GM19035 (cell line): ENCODE measurements at regions not wholly inside any gene's neighbourhood (a gene's known extent, or its start where the extent isn't known, plus 50 kb on each side); places are given as distances from the start of the nearest gene placed in this dataset.
"Not testable (repeated sequence)": the region's sequence is repeated elsewhere in the genome, so short reads cannot be mapped to it uniquely, and the experiment has no call there.

Experiments
- ATAC-seq: cut with Tn5 transposase; IDR thresholded peaks from one replicate; pipeline ENCODE4 v1.9.1; 2021; ENCODE audit not compliant: unreplicated experiment

DNA sequence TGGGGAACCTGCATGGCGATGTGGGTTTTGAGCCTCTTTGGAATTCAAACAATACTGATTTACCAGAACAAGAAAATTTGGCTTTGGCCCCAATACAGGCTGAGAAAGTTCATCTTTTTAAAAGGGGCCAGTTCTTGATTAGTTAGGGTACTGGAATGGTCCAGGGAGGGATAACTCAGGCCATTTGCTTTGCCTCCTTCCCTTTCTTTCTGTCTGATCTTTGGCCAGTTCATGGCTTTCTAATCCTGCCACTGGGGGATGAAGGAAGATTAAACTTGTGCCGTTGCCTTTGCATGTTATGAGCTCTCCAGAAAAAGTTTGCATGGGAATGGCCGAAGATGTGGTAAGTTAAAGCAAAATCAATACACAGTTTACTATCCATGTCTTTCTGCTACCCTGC lies 78.4 kb downstream of the ADAMTS15 start:
- no peak for ATAC-seq

GRCh38 chr11:130527636-130528297 lies 79.3 kb downstream of the ADAMTS15 start:
- no peak for ATAC-seq

DNA sequence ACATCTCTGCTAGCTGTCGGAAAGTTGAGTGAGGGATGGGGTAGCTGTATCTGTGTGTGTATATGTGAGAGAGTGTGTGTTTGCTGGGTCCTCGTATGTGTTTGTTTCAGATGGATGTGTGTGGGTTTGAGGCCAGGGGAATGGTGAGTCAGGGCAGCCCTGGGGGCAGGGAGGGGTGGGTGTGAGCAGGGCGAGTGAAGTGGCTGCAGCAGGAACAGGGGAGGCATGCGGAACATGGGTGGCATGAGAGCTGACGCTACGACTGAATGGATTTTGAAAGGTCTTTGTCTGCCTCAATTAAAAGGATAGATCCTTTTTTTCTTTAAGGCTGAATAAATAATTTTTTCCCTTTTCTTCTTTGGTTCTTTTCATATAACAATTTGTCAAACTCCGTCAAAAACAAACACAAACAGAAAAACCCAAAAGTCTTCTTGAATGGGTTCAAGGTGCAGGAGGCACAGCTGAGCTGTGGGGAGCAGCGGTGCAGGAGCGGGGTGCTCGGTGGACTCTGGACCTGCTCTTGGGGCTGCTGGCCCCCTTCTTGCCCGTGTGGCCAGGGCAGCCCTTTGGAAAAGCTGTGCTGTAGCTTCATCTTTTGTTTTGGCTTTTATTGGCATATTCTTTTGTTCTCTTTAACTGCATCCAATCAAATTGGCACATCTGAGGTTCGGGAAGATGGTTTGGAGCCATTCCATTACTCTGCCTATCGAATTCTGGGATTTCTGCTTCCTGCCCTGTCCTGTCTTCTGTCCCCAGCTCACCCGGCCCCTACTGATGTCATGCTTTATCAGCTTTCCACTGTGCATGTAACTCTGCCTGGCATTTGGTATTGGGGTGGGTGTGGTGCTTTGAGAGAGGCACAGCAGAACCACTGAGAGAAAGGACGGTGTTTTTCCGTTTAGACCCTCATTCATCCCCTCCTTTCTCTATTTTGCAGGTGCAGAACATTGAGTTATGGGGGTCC lies 80.1 kb downstream of the ADAMTS15 start:
- no peak for ATAC-seq

GRCh38 chr11:130529366-130529765 lies 80.9 kb downstream of the ADAMTS15 start:
- no peak for ATAC-seq

GRCh38 chr11:130531061-130531460 lies 82.6 kb downstream of the ADAMTS15 start:
- ATAC-seq = no peak

DNA sequence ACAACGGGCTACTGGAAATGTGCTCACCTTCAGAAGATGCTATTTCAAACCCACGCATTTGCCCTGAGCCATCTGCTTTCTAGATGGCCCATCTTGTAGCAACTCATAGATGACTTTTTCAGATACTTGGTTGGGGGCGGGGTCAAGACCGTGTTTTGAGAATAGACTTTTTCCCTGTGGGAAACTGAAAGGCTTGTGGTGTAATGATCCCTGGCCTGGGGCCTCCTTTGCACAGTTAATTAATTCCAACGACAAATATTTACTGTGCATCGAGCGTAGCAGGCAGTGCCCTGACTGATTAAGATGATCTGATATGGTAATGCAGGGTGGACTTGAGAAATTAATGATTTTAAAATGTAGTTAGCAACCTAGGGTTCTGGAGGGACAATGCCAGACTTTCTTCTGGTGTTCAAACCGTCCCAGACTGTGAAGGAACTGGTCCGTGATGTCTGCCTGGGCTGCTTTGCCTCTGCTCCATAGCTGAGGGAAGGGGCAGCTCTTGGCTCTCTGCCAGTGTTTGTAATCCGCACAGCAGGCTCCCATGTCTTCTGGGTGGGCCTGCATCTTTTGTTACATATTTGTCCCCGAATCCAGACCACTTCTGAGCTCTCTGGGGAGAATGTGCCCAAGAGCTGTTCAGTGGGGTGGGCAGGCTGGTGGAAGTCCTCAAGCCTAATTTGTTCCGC lies 84.8 kb downstream of the ADAMTS15 start:
- no peak for ATAC-seq

- no peak for ATAC-seq
Observed at GRCh38 chr11:130533871-130534270, 85.4 kb downstream of the ADAMTS15 start.

DNA sequence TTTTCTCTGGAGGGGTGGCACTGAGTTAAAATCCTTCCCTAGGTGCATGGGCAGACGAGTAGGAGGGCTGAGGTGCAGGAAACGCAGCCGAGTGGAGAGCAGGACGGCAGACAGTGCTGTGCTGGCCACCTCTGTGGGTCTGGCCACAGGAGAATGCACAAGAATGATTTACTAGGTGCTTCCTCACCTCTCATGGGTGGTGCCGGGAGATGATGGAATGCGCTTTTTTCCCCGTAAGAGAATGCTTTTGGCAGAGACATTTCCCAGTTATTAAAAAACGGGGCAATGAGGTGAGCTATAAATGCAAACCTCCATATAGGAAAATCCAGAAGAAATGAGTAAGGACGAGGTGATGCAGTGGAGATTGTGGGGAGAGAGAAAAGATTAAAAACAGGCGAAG lies 86.1 kb downstream of the ADAMTS15 start:
- no peak for ATAC-seq

DNA sequence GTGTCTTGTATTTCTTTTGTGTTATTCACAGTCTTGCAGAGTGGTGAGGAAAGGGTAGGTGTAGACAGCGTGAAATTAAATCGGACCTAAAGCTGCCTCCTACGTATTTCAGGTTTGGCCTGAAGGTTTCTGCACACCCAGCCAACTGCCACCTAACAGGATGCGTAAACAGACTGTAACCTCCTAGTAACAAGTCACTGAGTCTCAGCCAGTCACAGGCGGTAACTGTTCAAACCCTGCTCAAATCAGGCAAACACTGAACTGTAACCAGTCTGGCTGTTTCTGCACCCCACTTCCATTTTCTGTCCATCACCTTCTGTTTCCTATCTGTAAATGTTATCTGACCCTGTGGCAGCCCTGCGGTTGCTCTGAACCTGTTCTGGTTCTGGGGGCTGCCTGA lies 87.1 kb downstream of the ADAMTS15 start:
- ATAC-seq = no peak

DNA sequence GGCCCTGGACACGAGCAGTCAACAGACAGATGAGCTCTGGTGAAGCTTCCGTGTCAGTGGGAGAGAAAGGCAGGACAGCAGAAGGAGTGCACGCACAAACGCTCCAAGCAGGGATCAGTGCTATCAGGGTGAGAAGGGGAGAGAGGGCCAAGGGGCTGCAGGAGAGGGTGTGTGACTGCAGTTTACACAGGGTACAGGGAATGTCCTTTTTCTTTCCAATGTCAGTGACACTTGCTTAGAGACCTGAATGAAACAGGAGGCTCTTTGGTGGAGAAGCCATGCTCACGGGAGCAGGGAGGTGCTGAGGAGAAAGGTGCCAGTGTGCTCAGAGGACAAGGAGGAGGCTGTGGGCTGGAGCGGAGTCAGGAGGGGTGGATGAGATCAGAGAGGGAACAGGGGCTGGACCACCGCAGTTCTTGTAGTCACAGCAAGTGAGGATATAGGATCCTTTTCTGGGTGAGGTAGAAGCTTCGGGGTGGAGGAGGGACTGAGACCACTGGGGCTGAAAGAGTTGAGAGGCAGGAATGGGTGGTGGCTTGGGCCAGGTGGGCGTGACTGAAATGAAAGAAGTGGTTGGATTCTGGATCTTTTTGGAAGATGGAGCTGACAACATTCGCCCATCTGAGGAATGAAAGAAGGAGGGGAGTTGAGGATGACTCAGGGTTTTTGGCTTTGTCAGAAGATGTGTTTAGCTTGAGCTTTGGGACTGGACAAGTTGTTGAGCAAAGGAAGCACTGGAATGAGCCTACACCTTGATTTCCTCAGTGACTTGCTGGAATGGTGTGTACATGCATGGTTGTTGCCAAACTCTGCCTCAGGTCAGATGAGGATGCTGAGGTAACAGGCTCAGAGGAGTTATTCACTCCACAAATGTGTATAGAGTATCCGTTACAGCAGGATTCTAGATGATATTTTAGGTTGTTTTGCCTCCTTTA lies 87.9 kb downstream of the ADAMTS15 start:
- ATAC-seq = no peak

GRCh38 chr11:130539680-130540079 lies 91.2 kb downstream of the ADAMTS15 start:
- ATAC-seq = not testable (repeated sequence)

DNA sequence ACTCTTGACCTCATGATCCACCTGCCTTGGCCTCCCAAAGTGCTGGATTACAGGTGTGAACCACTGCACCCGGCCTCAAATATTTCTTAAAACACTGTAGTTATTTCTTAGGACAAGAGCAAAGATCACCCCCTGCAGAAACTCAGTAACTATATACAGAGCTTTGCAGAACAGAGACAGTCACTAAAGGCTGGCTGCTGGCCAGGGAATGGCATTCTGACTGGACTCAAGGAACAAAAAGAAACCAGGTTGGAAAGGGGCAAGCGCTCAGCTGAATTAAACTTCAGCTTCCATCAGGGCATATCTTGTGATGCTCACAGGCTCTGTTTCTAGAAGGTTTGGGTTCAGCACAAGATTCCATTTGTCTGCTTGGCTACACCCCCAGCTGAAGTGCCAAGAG lies 95.8 kb downstream of the ADAMTS15 start:
- ATAC-seq = no peak

- ATAC-seq = no peak
Observed at GRCh38 chr11:130545449-130546072, 97.1 kb downstream of the ADAMTS15 start.

- no peak for ATAC-seq
Observed at GRCh38 chr11:130546438-130546837, 98.0 kb downstream of the ADAMTS15 start.

DNA sequence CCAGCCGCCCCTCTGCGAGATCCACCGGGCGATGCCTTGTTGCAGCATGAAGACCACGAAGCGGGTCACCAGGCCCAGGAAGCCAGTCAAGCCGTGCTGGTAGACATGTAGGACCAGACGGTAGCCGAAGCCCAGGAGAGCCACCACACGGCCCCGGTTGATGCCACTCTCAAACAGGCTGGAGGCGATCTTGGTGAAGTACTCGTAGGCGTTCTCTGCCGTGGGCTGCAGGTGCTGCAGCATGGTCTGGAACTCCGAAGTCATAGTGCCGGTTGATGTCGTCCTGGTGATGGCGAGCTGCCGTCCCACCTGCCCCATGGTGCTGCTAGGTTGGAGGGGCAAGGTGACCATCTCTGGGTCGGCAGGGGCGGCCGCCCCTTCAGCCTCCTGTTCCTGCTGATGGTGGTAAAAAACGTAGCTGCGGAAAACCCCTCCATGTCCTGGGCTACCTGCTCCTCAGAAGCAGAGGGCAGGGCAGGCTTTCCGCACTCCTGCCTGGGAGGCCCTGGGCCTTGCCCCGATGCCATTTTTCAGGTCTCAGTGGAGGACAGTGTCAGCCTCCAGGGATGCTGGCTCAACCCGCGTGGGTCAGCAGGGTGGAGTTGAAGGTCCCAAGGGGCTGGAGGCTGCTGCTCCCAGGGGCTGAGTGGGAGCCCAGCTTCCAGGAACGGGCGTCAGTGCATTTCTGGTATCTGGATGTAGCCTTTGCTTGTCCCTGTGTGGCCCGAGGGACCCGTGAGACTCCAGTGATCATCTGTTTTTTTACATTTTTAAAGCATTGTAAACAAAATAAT lies 98.7 kb downstream of the ADAMTS15 start:
- no peak for ATAC-seq

DNA sequence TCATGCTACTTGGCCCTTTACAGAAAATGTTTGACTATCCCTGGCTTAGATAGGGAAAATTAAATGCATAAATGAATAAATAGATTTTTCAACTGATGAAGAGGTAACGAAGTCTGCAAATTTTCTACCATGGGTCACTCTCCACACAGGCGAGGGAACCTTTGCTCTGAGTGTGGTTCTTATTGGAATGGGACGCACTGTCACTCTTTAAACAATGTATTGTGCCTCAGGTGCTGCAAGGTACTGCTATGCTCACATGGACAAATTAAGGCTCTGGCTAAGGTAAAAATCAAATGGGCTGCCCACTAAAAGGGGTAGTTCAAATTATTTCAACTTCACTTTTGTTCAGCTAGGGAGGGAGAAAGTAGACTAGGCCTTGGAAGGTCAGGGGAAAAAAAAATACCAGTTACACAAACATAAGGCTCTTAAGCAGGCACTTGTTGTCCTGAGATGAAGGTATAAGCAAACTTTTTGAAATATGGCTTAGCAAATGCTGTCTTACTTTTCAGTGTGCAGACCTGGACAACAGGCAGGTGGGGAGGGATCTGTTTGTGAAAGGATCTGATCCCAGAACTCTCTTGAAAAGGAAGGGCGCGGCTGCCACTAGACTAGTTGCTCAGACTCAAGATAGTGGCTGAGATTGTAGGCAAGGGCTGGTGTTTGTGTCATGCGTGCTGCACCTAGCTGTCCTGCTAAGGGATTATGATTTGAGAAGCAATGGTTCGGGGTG lies 99.5 kb downstream of the ADAMTS15 start:
- ATAC-seq = no peak

- no peak for ATAC-seq
Observed at GRCh38 chr11:130548491-130548833, 100.0 kb downstream of the ADAMTS15 start.

- ATAC-seq = no peak
Observed at GRCh38 chr11:130549393-130549999, 101.1 kb downstream of the ADAMTS15 start.
